OCI-LY7 (cell line): ENCODE measurements at regions not wholly inside any gene's neighbourhood (a gene's known extent, or its start where the extent isn't known, plus 50 kb on each side); places are given as distances from the start of the nearest gene placed in this dataset.

Experiments
- EZH2phosphoT487 ChIP-seq: fragments of 200-600 bp; sonication (generic); IDR thresholded peaks from 2 replicates; pipeline ENCODE4 v1.6.1; 2018; ENCODE audit warnings: low read depth, borderline replicate concordance, mild to moderate bottlenecking, mixed run types, antibody characterized with exemption, low read length, moderate library complexity, mixed read lengths
- TF ChIP-seq, protein P1 (sequence below): fragments of 200-600 bp; sonication (generic); conservative IDR thresholded peaks from 2 replicates; pipeline ENCODE4 v1.5.1; 2014; ENCODE audit warnings: mild to moderate bottlenecking, antibody characterized with exemption, low read length, moderate library complexity, mixed read lengths

DNA sequence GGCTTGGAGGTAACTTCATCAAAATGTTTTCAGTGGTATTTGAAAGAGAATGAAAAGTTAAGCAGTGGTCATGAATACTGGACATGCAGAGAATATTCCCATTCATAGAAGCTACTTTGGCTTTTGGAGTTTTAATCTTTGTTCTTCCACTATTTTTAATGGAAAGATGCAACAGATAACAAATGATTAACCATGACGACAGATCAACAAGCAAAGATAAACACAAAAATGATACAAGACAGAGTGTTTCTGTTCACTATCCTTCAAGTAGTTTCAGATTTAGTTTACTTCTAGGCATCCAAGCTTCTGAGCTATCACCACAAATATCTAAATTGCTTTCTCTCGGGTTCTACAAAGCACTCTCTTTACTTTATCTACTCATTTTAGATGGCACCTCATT, 1004.9 kb upstream of the ADGRL3 start:
- TF ChIP-seq, protein P1, sequence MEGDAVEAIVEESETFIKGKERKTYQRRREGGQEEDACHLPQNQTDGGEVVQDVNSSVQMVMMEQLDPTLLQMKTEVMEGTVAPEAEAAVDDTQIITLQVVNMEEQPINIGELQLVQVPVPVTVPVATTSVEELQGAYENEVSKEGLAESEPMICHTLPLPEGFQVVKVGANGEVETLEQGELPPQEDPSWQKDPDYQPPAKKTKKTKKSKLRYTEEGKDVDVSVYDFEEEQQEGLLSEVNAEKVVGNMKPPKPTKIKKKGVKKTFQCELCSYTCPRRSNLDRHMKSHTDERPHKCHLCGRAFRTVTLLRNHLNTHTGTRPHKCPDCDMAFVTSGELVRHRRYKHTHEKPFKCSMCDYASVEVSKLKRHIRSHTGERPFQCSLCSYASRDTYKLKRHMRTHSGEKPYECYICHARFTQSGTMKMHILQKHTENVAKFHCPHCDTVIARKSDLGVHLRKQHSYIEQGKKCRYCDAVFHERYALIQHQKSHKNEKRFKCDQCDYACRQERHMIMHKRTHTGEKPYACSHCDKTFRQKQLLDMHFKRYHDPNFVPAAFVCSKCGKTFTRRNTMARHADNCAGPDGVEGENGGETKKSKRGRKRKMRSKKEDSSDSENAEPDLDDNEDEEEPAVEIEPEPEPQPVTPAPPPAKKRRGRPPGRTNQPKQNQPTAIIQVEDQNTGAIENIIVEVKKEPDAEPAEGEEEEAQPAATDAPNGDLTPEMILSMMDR: no peak
- no peak for TF ChIP-seq EZH2phosphoT487
